ENCODE measurements at regions not wholly inside any gene's neighbourhood (a gene's known extent, or its start where the extent isn't known, plus 50 kb on each side); places are given as distances from the start of the nearest gene placed in this dataset.

- no peak overlapping the region for H3K27ac ChIP-seq (ENCODE audit: control insufficient read depth, insufficient read depth, low read length)
- no peak overlapping the region for H3K9ac ChIP-seq (ENCODE audit: control insufficient read depth, extremely low read depth, insufficient read depth, low read length)
- TF ChIP-seq EZH2 (IDR thresholded peaks at IDR 0.05; ENCODE audit: low read length) (no peak), CTCF (optimal IDR thresholded peaks at IDR 0.05 in 1 of 3, IDR thresholded peaks at IDR 0.05 in 1 of 3, conservative IDR thresholded peaks at IDR 0.05 in 1 of 3; ENCODE audit: extremely low read depth in 1 of 3, insufficient read depth in 2 of 3, low read length in 3 of 3) (no peak)
- H3K27me3 ChIP-seq (ENCODE audit: control insufficient read depth, extremely low read depth, insufficient read depth, low read length): no peaks in the 10 kb centered on the region
- no peaks in the 10 kb centered on the region for H3K4me1 ChIP-seq (ENCODE audit: control insufficient read depth, extremely low read depth, insufficient read depth, low read length)
- DNase-seq (ENCODE audit: low read depth, low spot score) (no peak), FAIRE-seq (no peak)
- no peak overlapping the region for H2AFZ ChIP-seq (ENCODE audit: control insufficient read depth, low read length)
- no peak overlapping the region for H3K4me2 ChIP-seq (ENCODE audit: control insufficient read depth, extremely low read depth, insufficient read depth, low read depth, low read length)
- H3K79me2 ChIP-seq (ENCODE audit: control insufficient read depth, insufficient read depth, low read length): no peaks in the 10 kb centered on the region
- no peaks in the 10 kb centered on the region for H4K20me1 ChIP-seq (ENCODE audit: control insufficient read depth, extremely low read depth, insufficient read depth, low read length)
- no peak overlapping the region for H3K4me3 ChIP-seq (ENCODE audit: control insufficient read depth in 2 of 3, extremely low read depth in 1 of 3, insufficient read depth in 2 of 3, low read depth in 1 of 3, low read length in 3 of 3)
- no peaks in the 10 kb centered on the region for H3K9me1 ChIP-seq (ENCODE audit: control insufficient read depth, extremely low read depth, insufficient read depth, low read length)
- H3K9me3 ChIP-seq (ENCODE audit: control insufficient read depth, low read depth, low read length): no peaks in the 10 kb centered on the region
- dilution Hi-C loops (cut with MboI; ENCODE audit: extremely low pct_ligation_motif_present, low sequenced_read_pairs): no loop called here
- no peaks in the 10 kb centered on the region for H3K36me3 ChIP-seq (ENCODE audit: control insufficient read depth in 2 of 2, extremely low read depth in 1 of 2, insufficient read depth in 2 of 2, low read length in 2 of 2)
Observed at GRCh38 chr13:86562866-86563265, 763.6 kb upstream of the SLITRK6 start.

DNA sequence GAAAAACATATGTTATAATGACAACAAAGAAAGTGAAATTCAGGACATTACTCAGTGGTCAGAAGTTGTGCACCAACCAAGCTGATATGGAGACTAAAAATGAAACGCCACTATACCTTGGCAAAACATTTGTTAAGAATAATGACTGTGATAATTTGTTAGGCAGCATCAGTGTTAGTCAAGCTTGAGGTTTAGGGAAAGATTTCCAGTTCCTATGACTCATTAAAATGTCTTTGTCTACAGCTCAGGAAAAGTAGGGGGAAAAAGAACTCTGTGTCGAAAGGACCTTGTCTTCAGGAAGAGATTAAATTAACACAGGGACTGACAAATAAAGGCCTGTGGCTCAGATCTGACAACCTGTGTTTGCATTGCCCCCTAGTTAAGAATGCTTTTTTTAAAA is 764.1 kb upstream of the SLITRK6 start:
- no peak overlapping the region for H3K27ac ChIP-seq (ENCODE audit: control insufficient read depth, insufficient read depth, low read length)

More for the DNA sequence above, 764.1 kb upstream of the SLITRK6 start:
- H3K4me3 ChIP-seq (ENCODE audit: control insufficient read depth in 2 of 3, extremely low read depth in 1 of 3, insufficient read depth in 2 of 3, low read depth in 1 of 3, low read length in 3 of 3): no peak overlapping the region
- H3K27me3 ChIP-seq (ENCODE audit: control insufficient read depth, extremely low read depth, insufficient read depth, low read length): no peaks in the 10 kb centered on the region
- no peaks in the 10 kb centered on the region for H3K79me2 ChIP-seq (ENCODE audit: control insufficient read depth, insufficient read depth, low read length)
- no peak for TF ChIP-seq CTCF (optimal IDR thresholded peaks at IDR 0.05 in 1 of 3, IDR thresholded peaks at IDR 0.05 in 1 of 3, conservative IDR thresholded peaks at IDR 0.05 in 1 of 3; ENCODE audit: extremely low read depth in 1 of 3, insufficient read depth in 2 of 3, low read length in 3 of 3)
- no peak for TF ChIP-seq EZH2 (IDR thresholded peaks at IDR 0.05; ENCODE audit: low read length)
- no peaks in the 10 kb centered on the region for H3K36me3 ChIP-seq (ENCODE audit: control insufficient read depth in 2 of 2, extremely low read depth in 1 of 2, insufficient read depth in 2 of 2, low read length in 2 of 2)
- no peaks in the 10 kb centered on the region for H3K9me1 ChIP-seq (ENCODE audit: control insufficient read depth, extremely low read depth, insufficient read depth, low read length)
- no peak overlapping the region for H3K4me2 ChIP-seq (ENCODE audit: control insufficient read depth, extremely low read depth, insufficient read depth, low read depth, low read length)
- no peaks in the 10 kb centered on the region for H3K9me3 ChIP-seq (ENCODE audit: control insufficient read depth, low read depth, low read length)
- H3K4me1 ChIP-seq (ENCODE audit: control insufficient read depth, extremely low read depth, insufficient read depth, low read length): no peaks in the 10 kb centered on the region
- H3K9ac ChIP-seq (ENCODE audit: control insufficient read depth, extremely low read depth, insufficient read depth, low read length): no peak overlapping the region
- dilution Hi-C loops (cut with MboI; ENCODE audit: extremely low pct_ligation_motif_present, low sequenced_read_pairs): no loop called here
- FAIRE-seq (no peak), DNase-seq (ENCODE audit: low read depth, low spot score) (no peak)
- no peak overlapping the region for H2AFZ ChIP-seq (ENCODE audit: control insufficient read depth, low read length)
- H4K20me1 ChIP-seq (ENCODE audit: control insufficient read depth, extremely low read depth, insufficient read depth, low read length): no peaks in the 10 kb centered on the region
